GM21737 (cell line): ENCODE measurements at regions not wholly inside any gene's neighbourhood (a gene's known extent, or its start where the extent isn't known, plus 50 kb on each side); places are given as distances from the start of the nearest gene placed in this dataset.
"Not testable (repeated sequence)": the region's sequence is repeated elsewhere in the genome, so short reads cannot be mapped to it uniquely, and the experiment has no call there.

Experiments used
- ATAC-seq: cut with Tn5 transposase; IDR thresholded peaks from one replicate; pipeline ENCODE4 v1.9.1; 2021; ENCODE audit warnings: mild to moderate bottlenecking, moderate library complexity; ENCODE audit not compliant: unreplicated experiment

DNA sequence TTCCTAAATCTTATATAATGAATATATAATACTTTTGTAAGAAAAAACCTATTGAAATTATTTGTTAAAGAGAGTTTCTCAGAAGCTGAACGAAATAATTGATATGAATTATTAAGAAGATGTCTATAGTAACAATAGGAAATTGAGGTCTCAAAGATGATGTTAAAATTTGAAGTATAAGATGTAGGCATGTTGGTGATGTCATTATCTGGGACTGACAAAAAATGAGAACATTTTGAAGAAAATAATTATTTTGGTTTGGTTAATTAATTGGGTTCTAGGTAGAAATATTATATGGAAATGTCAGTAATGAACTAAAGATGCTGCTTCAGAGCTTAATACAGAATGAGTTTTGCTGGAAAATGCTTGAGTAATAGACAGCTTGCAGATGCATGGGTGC, 501.4 kb upstream of the ST8SIA4 start:
- ATAC-seq = no peak

DNA sequence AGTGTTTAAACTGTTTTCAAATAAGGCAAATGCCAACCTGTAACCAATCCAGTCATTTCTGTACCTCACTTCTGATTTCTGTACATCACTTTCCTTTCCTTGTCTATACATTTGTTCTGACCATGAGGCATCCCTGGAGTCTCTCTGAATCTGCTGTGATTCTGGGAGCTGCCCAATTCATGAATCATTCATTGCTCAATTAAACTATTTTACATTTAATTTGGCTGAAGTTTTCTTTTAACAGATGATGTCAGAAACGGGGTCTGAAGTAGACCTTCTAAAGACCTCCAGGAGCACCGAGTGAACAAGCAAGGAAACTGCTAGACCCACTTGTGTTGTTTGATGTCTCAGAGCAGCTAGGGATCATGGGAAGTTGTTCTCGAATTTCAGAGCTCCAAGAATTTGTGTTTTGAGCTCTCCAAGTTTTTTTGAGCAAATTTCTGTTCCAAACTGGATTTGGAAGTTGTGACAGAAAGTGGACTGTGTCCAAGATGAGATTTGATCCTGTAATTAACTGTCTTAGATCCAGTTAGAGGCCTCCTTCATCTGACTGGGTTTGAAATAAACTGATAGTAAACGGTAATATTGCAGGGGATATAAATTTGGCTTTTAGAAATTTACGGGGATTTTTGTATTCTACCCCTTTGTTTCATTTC, 490.8 kb upstream of the ST8SIA4 start:
- no peak for ATAC-seq

DNA sequence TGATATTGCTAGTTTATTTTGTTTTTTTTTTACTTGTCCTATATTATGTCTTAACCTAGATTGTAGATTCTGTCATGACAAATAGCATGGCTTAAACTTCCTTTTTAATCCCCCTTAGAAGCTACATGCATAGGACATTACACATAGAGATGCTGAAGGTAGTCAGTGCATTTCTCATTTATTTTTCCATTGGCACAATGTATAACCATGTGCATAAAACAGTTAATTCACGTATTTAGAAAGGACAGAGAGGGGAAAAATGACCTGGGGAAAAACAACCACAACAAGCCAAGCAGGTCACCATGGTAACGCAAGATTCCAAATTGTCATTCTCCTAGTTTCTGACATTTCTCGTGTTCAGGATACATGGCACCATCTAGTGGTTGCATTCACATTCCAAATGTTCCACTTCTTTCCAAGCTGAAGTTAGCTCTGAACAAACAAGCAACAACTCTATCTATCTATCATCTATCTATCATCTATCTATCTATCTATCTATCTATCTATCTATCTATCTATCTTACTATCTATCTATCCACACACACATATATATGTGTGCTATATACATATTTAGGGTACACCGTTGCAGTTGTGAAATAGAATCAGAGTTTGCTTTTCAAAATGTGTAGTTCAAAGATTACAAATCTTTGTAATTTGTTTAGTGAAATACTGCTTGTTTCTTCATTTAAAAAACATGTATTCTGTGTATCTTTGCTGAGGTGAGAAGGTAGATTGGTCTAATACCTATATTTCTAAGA, 487.2 kb upstream of the ST8SIA4 start:
- no peak for ATAC-seq

DNA sequence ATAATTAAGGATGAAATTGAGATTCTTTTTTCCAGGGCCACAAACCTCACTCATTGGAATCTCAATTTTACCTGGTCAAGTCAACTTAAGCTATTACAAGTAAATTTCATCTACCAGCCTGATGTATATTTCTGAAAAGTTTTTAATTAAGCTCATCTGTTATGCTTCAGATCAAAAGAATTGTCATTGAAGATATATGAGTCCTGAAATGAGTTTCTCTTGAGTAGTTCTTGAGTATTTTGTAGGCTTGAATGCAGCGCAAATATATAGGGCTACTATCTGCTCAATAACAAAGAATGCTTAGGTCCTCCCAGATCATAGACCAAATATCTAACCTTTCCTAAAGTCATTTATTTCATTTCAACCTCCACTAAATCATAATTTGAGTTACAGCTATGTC, 482.2 kb upstream of the ST8SIA4 start:
- ATAC-seq = no peak

DNA sequence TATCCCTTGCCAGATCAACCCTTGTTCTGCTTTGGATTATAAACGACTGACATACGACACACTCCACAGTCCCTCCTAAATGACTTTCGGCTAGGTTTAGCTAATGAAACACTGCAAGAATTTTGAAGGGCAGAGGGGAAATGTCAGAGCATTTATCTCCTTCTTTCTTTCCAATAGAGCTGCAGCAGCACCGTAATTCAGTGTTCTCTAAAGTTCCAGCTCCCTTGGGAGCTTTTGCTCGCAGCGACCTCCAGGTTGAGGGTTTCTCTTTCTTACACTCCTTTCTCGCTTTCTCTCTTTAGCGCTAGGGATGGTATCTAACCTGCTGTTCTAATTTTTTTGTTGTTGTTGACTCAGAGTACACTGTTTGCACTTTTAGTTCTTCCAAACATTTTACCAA, 467.1 kb upstream of the ST8SIA4 start:
- ATAC-seq = no peak

DNA sequence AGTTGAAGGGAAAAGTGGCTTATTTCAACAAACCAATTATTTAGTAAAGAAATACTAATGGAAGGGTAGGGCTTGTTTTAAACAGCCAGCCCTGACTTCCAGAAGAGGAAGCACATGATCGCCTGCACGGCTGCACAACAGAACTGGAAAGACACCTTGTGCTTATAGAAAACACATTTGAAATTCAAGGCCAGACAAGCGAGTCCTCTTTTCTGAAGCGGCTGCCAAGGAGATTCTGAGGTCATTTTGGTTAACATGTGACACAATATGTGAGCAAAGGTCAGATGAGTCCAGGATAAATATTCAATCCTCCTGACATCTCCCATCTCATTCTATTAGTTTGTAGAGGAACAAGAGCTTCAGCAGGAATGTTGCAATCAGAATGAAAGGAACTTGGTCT, 461.4 kb upstream of the ST8SIA4 start:
- ATAC-seq = no peak

DNA sequence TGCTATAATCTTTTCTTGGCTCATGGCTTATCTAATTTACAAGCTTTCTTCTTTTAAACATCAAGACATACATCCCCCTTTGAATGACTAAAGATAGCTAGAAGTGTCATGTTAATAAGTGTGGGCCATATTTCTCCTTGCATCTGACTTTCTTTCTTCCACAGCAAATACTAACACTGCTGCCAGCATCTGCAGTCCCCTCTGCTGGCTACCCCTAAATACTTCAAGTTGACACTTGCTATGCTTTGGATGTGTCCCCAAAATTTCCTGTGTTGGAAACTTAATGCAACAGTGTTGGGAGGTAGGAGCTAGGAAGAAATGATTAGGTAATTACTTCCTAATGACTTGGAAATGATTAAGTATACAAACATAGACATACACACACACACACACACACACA, 459.0 kb upstream of the ST8SIA4 start:
- ATAC-seq = no peak

DNA sequence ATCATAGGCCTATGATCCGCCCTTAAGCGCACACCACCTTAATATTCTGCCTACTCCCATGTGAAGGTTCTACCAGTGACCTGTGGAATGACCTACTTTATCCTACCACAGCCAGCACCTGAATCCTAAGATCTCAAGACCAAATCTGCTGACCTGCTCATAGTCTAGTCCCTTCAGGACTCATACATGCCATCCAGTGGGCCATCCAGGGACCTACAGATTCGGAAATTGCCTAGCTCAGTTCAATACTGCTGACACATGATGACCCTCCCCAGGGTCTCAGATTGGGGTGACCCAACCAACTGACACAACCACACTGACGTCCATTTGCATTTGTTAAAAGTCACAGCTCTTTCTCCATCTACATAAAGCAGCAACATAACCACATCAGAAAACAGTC, 443.8 kb upstream of the ST8SIA4 start:
- no peak for ATAC-seq

DNA sequence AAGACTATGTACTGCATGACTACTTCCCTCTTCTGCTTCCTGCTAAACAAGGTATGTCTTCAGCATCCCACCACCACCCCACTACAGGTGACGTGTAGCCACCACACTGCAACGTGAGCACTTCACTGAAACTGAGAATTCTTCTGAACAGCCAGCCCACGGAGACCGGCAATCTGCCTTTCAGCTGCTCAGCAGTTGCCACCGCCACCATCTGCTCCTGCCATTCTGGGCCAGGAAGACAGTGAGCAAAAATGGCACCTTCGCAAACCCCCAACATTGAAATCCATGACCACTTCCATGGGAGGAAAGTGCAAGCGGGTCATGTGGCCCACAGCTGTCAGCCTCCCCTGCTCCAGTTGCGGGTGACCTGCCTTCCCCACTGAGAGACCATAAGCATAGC, 443.4 kb upstream of the ST8SIA4 start:
- ATAC-seq = no peak

DNA sequence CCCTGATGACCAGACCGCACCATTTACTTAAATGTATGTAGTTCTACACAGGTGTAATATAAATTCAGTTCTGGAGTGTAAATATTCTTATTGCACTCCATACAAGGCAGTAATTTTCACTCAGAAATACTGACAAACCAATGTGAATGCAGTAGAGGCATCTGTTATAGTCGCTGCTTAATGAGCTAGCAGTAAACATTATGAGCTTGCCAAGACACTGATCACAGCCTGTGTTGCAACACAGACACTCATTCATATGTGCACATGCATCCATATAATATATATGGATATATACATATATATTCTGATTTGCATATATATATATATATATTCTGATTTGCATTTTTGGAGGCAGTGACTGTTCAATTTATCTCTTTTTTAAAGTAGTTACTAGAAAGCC, 435.1 kb upstream of the ST8SIA4 start:
- ATAC-seq = no peak

DNA sequence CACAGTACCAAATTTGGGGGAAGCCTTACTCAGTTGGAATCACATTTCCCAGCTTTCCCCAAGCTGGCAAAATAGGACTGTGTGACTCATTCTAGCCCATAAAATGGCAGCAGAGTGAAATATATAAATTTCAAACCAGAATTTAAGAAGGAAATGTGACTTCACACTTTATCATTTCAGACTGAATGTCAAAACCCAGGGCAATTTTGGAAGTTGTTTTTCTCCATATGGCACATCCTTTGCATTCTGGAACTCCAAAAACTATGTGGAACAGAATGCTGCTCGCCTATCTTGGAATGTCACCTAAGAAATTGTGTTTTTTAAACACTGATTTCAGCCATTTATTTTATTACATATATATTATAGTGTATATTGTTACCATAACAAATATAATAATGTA, 424.7 kb upstream of the ST8SIA4 start:
- ATAC-seq = no peak

DNA sequence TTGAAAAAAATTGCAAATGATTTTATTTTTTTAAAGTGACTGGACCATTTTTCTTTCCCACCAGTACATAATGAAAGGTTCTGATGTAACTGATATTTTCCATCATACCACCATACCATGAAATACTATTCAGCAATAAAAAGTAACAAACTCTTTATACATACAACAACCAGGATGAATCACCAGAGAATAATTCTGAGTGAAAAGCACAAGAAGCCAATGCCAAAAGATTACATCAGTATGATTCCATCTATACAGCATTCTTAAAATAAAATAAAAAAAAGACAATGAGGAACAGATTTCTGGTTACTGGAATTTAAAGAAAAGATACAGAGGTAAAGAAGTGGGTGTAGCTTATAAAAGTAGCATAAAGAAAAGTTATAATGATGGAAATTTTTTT, 423.7 kb upstream of the ST8SIA4 start:
- ATAC-seq = no peak

DNA sequence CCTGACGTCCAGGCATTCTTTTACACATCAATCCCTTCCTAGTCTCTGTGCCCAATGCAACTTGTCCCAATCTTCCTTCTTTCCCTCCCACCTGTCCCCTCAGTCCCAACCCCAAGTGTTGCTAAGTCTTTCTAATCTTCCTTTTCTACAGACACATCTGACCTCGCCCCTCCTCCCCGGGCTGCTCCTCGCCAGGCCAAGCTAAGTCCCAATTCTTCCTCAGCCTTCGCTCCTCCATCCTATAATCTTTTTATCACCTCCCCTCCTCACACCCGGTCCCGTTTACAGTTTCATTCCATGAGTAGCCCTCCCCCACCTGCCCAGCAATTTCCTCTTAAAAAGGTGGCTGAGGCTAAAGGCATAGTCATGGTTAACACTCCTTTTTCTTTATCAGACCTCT, 413.3 kb upstream of the ST8SIA4 start:
- ATAC-seq = not testable (repeated sequence)

DNA sequence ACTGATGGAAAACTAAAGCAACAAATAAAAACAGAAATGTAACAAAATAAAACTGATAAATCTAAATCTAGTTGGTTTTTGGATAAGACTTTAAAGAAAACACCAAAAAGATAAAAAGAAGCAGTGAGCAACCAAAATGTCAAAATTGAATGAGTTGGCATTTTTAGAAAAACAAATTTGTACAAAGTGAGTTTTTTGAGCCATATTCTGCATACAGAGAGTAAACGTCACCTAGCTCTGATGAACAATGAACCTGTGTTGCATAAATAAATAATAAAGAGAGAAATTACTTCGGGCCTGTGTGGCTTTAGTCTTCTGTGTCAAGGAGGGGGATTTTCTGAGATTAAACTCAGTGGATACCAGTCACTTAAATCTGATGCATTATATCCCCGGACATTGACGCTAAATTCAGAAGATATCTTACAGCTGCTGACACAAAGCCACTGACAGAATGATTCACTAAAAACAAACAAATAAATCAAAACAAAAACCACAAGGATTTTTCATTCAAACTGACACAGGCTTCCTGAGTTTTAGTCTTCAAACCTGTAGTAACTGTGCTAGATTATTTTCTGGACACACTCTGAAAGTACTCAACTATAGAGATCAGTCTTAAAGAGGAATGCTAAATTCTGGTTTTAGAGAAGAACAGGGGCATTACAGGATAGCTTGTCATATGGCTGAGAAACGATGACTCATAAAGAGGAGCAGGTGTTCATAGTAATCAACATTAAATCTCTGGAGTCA, 403.5 kb upstream of the ST8SIA4 start:
- no peak for ATAC-seq

DNA sequence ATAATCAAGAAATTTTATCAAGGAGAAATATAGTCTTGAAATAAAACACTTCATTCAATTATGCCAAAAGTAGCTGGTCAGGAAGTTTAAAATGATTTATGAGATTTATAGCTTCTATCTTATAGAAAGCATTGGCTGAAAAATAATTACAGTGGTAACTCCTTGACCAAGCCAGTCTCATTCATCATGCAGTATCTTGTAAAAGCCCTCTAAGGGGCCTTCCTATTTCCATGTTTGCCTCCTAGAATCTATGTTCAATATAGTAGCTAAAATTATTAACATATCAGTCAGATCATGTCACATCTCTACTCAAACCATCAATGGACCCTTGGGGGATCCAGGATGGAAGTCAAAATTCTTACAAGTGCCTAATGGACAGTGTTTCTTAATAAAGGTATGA, 393.4 kb upstream of the ST8SIA4 start:
- ATAC-seq = no peak

DNA sequence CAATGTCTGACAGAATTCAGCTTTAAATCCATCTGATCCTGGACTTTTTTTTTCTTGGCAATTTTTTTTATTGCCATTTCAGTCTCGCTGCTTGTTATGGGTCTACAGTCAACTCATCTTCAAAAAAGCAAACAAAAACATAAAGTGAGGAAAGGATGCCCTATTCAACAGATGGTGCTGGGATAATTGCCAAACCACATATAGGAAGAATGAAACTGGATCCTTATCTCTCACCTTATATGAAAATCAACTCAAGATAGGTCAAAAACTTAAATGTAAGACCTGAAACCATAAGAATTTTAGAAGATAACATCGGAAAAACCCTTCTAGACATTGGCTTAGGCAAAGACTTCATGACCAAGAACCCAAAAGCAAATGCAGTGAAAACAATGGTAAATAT, 389.1 kb upstream of the ST8SIA4 start:
- no peak for ATAC-seq

DNA sequence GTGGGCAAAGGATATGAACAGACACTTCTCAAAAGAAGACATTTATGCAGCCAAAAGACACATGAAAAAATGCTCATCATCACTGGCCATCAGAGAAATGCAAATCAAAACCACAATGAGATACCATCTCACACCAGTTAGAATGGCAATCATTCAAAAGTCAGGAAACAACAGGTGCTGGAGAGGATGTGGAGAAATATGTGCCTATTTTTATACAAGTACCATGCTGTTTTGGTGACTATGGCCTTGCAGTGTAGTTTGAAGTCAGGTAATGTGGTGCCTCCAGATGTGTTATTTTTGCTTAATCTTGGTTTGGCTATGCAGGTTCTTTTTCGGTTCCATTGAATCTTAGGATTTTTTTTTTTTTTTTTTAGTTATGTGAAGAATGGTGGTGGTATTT, 387.7 kb upstream of the ST8SIA4 start:
- ATAC-seq = not testable (repeated sequence)

DNA sequence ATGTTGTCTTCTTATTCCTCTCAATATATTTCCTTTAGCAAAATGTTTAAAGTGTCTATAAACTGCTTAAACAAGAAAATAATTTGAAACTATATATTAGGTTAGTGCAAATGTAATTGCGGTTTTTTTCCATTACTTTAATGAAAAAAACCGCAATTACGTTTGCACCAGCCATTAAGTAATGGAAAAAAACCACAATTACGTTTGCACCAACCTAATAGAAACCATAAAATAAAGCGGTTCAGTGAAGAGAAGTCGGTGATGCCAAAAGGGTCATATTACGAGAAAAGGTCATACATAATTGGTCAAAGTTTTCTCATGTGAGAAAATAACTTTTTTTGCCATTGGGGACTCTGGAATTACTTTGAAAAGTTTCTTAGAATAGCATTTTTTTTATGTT, 385.6 kb upstream of the ST8SIA4 start:
- no peak for ATAC-seq

DNA sequence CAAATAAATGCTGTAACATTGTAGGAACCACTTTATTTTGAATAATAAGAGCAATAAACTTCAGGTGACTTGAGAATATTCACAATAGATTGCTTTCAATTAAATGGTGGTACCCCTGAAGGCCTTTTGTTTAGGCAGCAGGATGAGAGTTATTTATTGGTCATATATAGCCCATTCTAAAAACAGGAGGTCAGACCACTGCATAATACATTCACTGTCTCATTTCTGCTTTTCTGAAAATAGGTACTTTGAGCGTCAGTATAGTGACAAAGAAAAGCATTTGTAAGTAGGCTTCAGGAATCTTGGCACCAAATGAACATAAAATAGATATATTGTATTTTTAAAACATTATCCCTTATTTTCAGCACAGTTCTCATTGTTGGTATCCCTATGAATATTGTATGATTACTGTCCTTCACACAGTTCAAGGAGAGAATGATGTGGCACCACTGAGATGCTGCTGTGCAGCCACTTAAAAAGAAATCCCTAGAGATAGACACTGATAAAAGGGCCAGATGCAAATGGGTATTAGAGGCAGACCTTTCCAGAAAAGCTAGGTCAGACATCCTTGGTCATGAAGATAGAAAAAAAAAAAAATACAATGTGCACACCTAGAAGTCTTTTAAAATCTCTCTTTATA, 381.8 kb upstream of the ST8SIA4 start:
- no peak for ATAC-seq

DNA sequence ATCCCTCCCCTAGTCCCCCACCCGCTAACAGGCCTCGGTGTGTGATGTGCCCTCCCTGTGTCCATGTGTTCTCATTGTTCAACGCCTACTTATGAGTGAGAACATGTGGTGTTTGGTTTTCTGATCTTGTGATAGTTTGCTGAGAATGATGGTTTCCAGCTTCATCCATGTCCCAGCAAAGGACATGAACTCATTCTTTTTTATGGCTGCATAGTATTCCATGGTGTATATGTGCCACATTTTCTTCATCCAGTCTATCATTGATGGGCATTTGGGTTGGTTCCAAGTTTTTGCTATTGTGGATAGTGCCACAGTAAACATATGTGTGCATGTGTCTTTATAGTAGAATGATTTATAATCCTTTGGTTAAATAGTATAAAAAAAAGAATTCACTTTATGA, 380.9 kb upstream of the ST8SIA4 start:
- not testable (repeated sequence) for ATAC-seq

DNA sequence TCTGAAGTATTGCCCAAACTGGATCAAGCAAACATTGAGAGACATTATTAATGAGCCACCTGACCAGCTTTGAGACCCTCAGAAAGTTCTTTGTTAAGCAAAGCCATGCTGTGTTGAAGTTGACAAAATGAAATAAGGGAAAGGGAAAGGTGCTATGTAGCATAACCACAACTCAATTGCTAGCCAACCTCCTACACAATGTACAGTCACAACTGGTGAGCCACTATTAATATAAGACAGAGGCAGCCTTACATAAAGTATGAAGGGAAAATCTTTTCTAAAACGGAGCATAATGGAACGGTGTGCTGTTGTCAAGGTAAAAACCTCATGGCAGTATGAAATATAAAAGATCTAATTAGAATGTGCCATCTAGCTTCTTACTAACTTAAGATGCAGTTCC, 375.8 kb upstream of the ST8SIA4 start:
- no peak for ATAC-seq
